ENCODE measurements at regions not wholly inside any gene's neighbourhood (a gene's known extent, or its start where the extent isn't known, plus 50 kb on each side); places are given as distances from the start of the nearest gene placed in this dataset.

GRCh38 chr10:52568309-52568708, 204.3 kb downstream of the MBL2 start:
- peaks cover 11% of the 10 kb centered on the region for H3K4me1 Mint-ChIP-seq (ENCODE audit: low read depth, unreplicated experiment)
- intact Hi-C loops (cut with micrococcal nuclease; ENCODE audit: unreplicated experiment), result no loop called here

GRCh38 chr10:52570490-52570889, 202.1 kb downstream of the MBL2 start:
- H3K4me3 Mint-ChIP-seq (ENCODE audit: low read depth, unreplicated experiment), result no peak overlapping the region
- DNase-seq, result no peak
- H3K27ac Mint-ChIP-seq (ENCODE audit: unreplicated experiment), result no peak overlapping the region
- peaks cover 33% of the 10 kb centered on the region for H3K4me1 Mint-ChIP-seq (ENCODE audit: low read depth, unreplicated experiment)
- H3K9me3 Mint-ChIP-seq (ENCODE audit: low read depth, unreplicated experiment), result no peaks in the 10 kb centered on the region
- no peak for TF ChIP-seq CTCF (IDR thresholded peaks at IDR 0.05; ENCODE audit: unreplicated experiment)
- CTCF ChIA-PET, result no interaction called here
- intact Hi-C loops (cut with micrococcal nuclease; ENCODE audit: unreplicated experiment), result no loop called here
- no peaks in the 10 kb centered on the region for H3K36me3 Mint-ChIP-seq (ENCODE audit: insufficient read depth, unreplicated experiment)
- H3K27me3 Mint-ChIP-seq (ENCODE audit: unreplicated experiment), result no peaks in the 10 kb centered on the region
- BruUV-seq (replicated peaks), result no TSS peak

More at GRCh38 chr10:52568309-52568708, 204.3 kb downstream of the MBL2 start:
- Mint-ChIP-seq H3K27ac (ENCODE audit: unreplicated experiment) (no peak overlapping the region), H3K27me3 (ENCODE audit: unreplicated experiment) (no peaks in the 10 kb centered on the region), H3K9me3 (ENCODE audit: low read depth, unreplicated experiment) (no peaks in the 10 kb centered on the region), H3K36me3 (ENCODE audit: insufficient read depth, unreplicated experiment) (no peaks in the 10 kb centered on the region), H3K4me3 (ENCODE audit: low read depth, unreplicated experiment) (no peak overlapping the region)
- BruUV-seq (replicated peaks), result no TSS peak
- no peak for TF ChIP-seq CTCF (IDR thresholded peaks at IDR 0.05; ENCODE audit: unreplicated experiment)
- CTCF ChIA-PET, result interaction anchor here (4.2 kb wide), 1 partner anchor 261 kb away, joined by 49 read pairs; no protein-coding TSS in a partner anchor
- no peak for DNase-seq

GRCh38 chr10:52571018-52571417, 201.6 kb downstream of the MBL2 start:
- no peaks in the 10 kb centered on the region for H3K36me3 Mint-ChIP-seq (ENCODE audit: insufficient read depth, unreplicated experiment)
- CTCF ChIA-PET, result no interaction called here
- H3K4me1 Mint-ChIP-seq (ENCODE audit: low read depth, unreplicated experiment), result peaks cover 35% of the 10 kb centered on the region

GRCh38 chr10:52571516-52572182, 200.9 kb downstream of the MBL2 start:
- no peaks in the 10 kb centered on the region for H3K27me3 Mint-ChIP-seq (ENCODE audit: unreplicated experiment)
- H3K9me3 Mint-ChIP-seq (ENCODE audit: low read depth, unreplicated experiment), result no peaks in the 10 kb centered on the region
- CTCF ChIA-PET, result no interaction called here
- no peak overlapping the region for H3K4me3 Mint-ChIP-seq (ENCODE audit: low read depth, unreplicated experiment)
- intact Hi-C loops (cut with micrococcal nuclease; ENCODE audit: unreplicated experiment), result no loop called here
- BruUV-seq (replicated peaks), result no TSS peak
- H3K36me3 Mint-ChIP-seq (ENCODE audit: insufficient read depth, unreplicated experiment), result no peaks in the 10 kb centered on the region
- H3K4me1 Mint-ChIP-seq (ENCODE audit: low read depth, unreplicated experiment), result peaks cover 28% of the 10 kb centered on the region
- no peak for TF ChIP-seq CTCF (IDR thresholded peaks at IDR 0.05; ENCODE audit: unreplicated experiment)
- H3K27ac Mint-ChIP-seq (ENCODE audit: unreplicated experiment), result no peak overlapping the region
- no peak for DNase-seq

More at GRCh38 chr10:52571018-52571417, 201.6 kb downstream of the MBL2 start:
- TF ChIP-seq CTCF (IDR thresholded peaks at IDR 0.05; ENCODE audit: unreplicated experiment), result no peak
- no peak overlapping the region for H3K4me3 Mint-ChIP-seq (ENCODE audit: low read depth, unreplicated experiment)
- no peaks in the 10 kb centered on the region for H3K27me3 Mint-ChIP-seq (ENCODE audit: unreplicated experiment)
- no peak for DNase-seq
- no peak overlapping the region for H3K27ac Mint-ChIP-seq (ENCODE audit: unreplicated experiment)
- BruUV-seq (replicated peaks), result no TSS peak
- no peaks in the 10 kb centered on the region for H3K9me3 Mint-ChIP-seq (ENCODE audit: low read depth, unreplicated experiment)
- intact Hi-C loops (cut with micrococcal nuclease; ENCODE audit: unreplicated experiment), result no loop called here
